ENCODE measurements at regions not wholly inside any gene's neighbourhood (a gene's known extent, or its start where the extent isn't known, plus 50 kb on each side); places are given as distances from the start of the nearest gene placed in this dataset.

- TF ChIP-seq CTCF (IDR thresholded peaks at IDR 0.05; ENCODE audit: low read depth, low read length) (no peak), EZH2phosphoT487 (IDR thresholded peaks at IDR 0.05; ENCODE audit: low read depth) (no peak)
Observed at GRCh38 chr4:125676156-125676555, 361.4 kb downstream of the FAT4 start.
